ENCODE measurements at regions not wholly inside any gene's neighbourhood (a gene's known extent, or its start where the extent isn't known, plus 50 kb on each side); places are given as distances from the start of the nearest gene placed in this dataset.

DNA sequence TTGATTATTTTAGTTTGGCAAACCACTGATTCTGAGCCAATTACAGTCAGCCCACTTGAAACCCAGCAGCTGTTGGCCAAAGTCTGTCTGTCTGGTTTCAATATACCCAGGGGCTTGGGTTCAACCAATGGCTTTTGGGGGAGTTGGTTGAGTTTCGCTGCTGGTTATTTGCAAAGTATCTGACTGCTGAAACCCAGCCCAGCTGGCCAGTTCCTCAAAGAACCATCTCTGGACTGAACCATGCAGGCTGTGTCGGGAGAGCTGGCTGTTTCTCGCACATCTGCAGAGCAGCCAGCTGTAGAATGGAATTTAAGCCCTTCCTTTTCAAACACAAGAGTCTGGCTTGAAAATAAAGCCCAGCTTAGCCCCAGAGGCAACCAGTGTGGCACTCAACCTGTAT is 66.0 kb upstream of the PAX7 start:
- Mint-ChIP-seq H3K4me1 (no peaks in the 10 kb centered on the region), H3K9me3 (peaks cover 0 to 8% (median 3%) of the 10 kb centered on the region in 7 donors), H3K4me3 (no peak overlapping the region), H3K36me3 (no peaks in the 10 kb centered on the region), H3K27ac (peak overlapping the region in 1 of 7 donors; percentile 60), H3K27me3 (ENCODE audit: low read depth in 3 of 3) (peaks cover 10 to 17% (median 14%) of the 10 kb centered on the region in 3 donors)
- Histone ChIP-seq H3K9me3 (replicated peaks in 1 of 2; ENCODE audit: control insufficient read depth in 1 of 2, insufficient read depth in 1 of 2, low read length in 2 of 2) (no peaks in the 10 kb centered on the region), H3K4me2 (replicated peaks; ENCODE audit: extremely low read depth, low read length, poor library complexity, severe bottlenecking) (no peak overlapping the region), H2AFZ (ENCODE audit: insufficient read depth, low read depth, low read length, poor library complexity, severe bottlenecking) (no peak overlapping the region), H4K20me1 (ENCODE audit: insufficient read depth, low read length) (no peaks in the 10 kb centered on the region), H3K36me3 (replicated peaks in 1 of 2; ENCODE audit: control insufficient read depth in 1 of 2, insufficient read depth in 2 of 2, low read length in 2 of 2) (no peaks in the 10 kb centered on the region), H3K4me3 (replicated peaks in 1 of 3; ENCODE audit: low read depth in 2 of 3, low read length in 3 of 3) (no peak overlapping the region), H3K27me3 (ENCODE audit: control insufficient read depth in 2 of 2, insufficient read depth in 2 of 2, low read length in 2 of 2) (peaks cover 0 to 3% of the 10 kb centered on the region in 2 donors), H3K4me1 (ENCODE audit: control insufficient read depth in 1 of 2, insufficient read depth in 2 of 2, low read length in 2 of 2) (no peaks in the 10 kb centered on the region), H3K79me2 (ENCODE audit: insufficient read depth, low read length) (no peaks in the 10 kb centered on the region), H3K27ac (ENCODE audit: low read depth in 1 of 2, low read length in 2 of 2) (no peak overlapping the region), H3K9ac (ENCODE audit: insufficient read depth, low read length, poor library complexity, severe bottlenecking) (no peak overlapping the region)
- intact Hi-C loops (cut with micrococcal nuclease) = no loop called here
- WGBS (ENCODE audit: insufficient coverage) = 50% methylated on average over 1 of the region's 3 CpGs
- TF ChIP-seq, protein P1, sequence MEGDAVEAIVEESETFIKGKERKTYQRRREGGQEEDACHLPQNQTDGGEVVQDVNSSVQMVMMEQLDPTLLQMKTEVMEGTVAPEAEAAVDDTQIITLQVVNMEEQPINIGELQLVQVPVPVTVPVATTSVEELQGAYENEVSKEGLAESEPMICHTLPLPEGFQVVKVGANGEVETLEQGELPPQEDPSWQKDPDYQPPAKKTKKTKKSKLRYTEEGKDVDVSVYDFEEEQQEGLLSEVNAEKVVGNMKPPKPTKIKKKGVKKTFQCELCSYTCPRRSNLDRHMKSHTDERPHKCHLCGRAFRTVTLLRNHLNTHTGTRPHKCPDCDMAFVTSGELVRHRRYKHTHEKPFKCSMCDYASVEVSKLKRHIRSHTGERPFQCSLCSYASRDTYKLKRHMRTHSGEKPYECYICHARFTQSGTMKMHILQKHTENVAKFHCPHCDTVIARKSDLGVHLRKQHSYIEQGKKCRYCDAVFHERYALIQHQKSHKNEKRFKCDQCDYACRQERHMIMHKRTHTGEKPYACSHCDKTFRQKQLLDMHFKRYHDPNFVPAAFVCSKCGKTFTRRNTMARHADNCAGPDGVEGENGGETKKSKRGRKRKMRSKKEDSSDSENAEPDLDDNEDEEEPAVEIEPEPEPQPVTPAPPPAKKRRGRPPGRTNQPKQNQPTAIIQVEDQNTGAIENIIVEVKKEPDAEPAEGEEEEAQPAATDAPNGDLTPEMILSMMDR (IDR thresholded peaks at IDR 0.05) = no peak
- no peak for DNase-seq

DNA sequence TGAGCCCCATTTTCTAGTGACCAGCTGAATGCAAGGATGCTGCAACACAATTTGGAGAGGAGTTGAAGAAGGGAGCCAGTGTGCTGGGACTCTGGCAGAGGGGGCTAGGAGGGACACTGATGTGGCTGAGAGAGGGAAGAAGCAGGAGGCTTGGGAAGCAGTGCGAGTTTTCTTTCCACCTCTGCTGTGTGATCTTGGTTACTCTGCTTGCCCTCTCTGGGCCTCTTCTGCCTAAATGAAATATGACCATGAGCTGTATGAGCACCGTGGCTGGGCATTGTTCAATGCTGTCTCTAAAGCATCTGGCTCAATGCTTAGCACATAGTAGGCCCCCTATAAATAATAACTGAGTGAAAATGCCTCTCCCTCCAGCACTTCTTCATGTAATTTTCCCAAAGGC is 65.3 kb upstream of the PAX7 start:
- Mint-ChIP-seq H3K27ac (no peak overlapping the region), H3K4me1 (no peaks in the 10 kb centered on the region), H3K4me3 (no peak overlapping the region), H3K9me3 (peaks cover 0 to 8% (median 3%) of the 10 kb centered on the region in 7 donors), H3K36me3 (no peaks in the 10 kb centered on the region), H3K27me3 (ENCODE audit: low read depth in 3 of 3) (peaks cover 5 to 15% (median 11%) of the 10 kb centered on the region in 3 donors)
- no peaks in the 10 kb centered on the region for H4K20me1 ChIP-seq (ENCODE audit: insufficient read depth, low read length)
- no peak overlapping the region for H3K9ac ChIP-seq (ENCODE audit: insufficient read depth, low read length, poor library complexity, severe bottlenecking)
- intact Hi-C loops (cut with micrococcal nuclease) = no loop called here
- H3K36me3 ChIP-seq (replicated peaks in 1 of 2; ENCODE audit: control insufficient read depth in 1 of 2, insufficient read depth in 2 of 2, low read length in 2 of 2) = no peaks in the 10 kb centered on the region
- H2AFZ ChIP-seq (ENCODE audit: insufficient read depth, low read depth, low read length, poor library complexity, severe bottlenecking) = no peak overlapping the region
- no peaks in the 10 kb centered on the region for H3K4me1 ChIP-seq (ENCODE audit: control insufficient read depth in 1 of 2, insufficient read depth in 2 of 2, low read length in 2 of 2)
- no peaks in the 10 kb centered on the region for H3K79me2 ChIP-seq (ENCODE audit: insufficient read depth, low read length)
- no peak overlapping the region for H3K4me3 ChIP-seq (replicated peaks in 1 of 3; ENCODE audit: low read depth in 2 of 3, low read length in 3 of 3)
- H3K9me3 ChIP-seq (replicated peaks in 1 of 2; ENCODE audit: control insufficient read depth in 1 of 2, insufficient read depth in 1 of 2, low read length in 2 of 2) = no peaks in the 10 kb centered on the region
- no peak overlapping the region for H3K4me2 ChIP-seq (replicated peaks; ENCODE audit: extremely low read depth, low read length, poor library complexity, severe bottlenecking)
- no peak for DNase-seq
- 100% methylated on average over 1 of the region's 2 CpGs for WGBS (ENCODE audit: insufficient coverage)
- no peak overlapping the region for H3K27ac ChIP-seq (ENCODE audit: low read depth in 1 of 2, low read length in 2 of 2)
- TF ChIP-seq, protein P1 (IDR thresholded peaks at IDR 0.05) = no peak
- no peaks in the 10 kb centered on the region for H3K27me3 ChIP-seq (ENCODE audit: control insufficient read depth in 2 of 2, insufficient read depth in 2 of 2, low read length in 2 of 2)
